IPS-18c (cell line): ENCODE measurements at regions not wholly inside any gene's neighbourhood (a gene's known extent, or its start where the extent isn't known, plus 50 kb on each side); places are given as distances from the start of the nearest gene placed in this dataset.

Experiments used
- H3K4me3 ChIP-seq: 2 replicates; pipeline ENCODE4 v1.7.0; 2013; ENCODE audit warnings: low read depth, mild to moderate bottlenecking, low read length, moderate library complexity; ENCODE audit not compliant: insufficient read depth
- H3K9me3 ChIP-seq: one replicate; pipeline ENCODE4 v1.6.1; 2013; ENCODE audit warnings: mild to moderate bottlenecking, low read length, moderate library complexity; ENCODE audit not compliant: control insufficient read depth, insufficient read depth

- Histone ChIP-seq H3K4me3 (no peak overlapping the region), H3K9me3 (no peaks in the 10 kb centered on the region)
Measured at GRCh38 chr20:12331236-12331635, 413.5 kb downstream of the BTBD3 start.

- Histone ChIP-seq H3K9me3 (no peaks in the 10 kb centered on the region), H3K4me3 (no peak overlapping the region)
Measured at GRCh38 chr20:12337601-12338000, 419.9 kb downstream of the BTBD3 start.

DNA sequence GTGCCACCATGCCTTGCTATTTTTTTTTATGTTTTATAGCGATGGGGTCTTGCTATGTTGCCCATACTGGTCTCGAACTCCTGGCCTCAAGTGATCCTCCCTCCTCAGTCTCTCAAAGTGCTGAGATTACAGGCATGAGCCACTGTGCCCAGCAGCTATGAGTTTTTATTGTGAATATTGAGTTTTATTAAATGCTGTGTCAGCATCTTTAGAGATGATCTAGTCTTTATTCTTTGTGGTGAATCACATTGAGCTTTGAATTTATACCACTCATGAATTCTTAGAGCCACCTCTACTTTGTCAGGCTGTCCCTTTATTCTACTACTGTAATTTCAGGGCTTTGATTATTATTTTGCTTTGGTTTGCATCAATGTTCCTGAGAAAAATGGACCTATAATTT lies 428.3 kb downstream of the BTBD3 start:
- no peak overlapping the region for H3K4me3 ChIP-seq
- H3K9me3 ChIP-seq, result no peaks in the 10 kb centered on the region

DNA sequence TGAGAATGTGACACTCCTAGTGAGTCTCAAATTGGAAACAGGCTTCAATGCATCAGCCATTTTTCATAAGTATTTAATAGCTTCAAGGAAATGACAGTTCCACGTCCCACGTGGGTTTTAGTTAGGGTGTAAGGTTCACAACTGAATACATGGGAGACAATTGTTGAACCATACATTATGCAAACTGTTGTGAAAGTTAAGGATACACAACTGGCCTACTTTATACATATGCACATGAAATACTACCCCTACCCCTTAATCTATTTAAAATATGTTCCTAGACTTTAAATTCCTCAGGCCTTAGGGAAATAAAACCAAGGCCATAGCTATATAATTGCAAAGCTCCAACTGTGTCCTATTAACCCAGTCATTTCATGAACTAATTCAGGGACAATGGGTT lies 436.1 kb downstream of the BTBD3 start:
- Histone ChIP-seq H3K9me3 (no peaks in the 10 kb centered on the region), H3K4me3 (no peak overlapping the region)

GRCh38 chr20:12354725-12355124 lies 437.0 kb downstream of the BTBD3 start:
- no peak overlapping the region for H3K4me3 ChIP-seq

GRCh38 chr20:12355185-12355584 lies 437.5 kb downstream of the BTBD3 start:
- H3K4me3 ChIP-seq, result no peak overlapping the region
- H3K9me3 ChIP-seq, result no peaks in the 10 kb centered on the region

More at GRCh38 chr20:12354725-12355124, 437.0 kb downstream of the BTBD3 start:
- no peaks in the 10 kb centered on the region for H3K9me3 ChIP-seq

DNA sequence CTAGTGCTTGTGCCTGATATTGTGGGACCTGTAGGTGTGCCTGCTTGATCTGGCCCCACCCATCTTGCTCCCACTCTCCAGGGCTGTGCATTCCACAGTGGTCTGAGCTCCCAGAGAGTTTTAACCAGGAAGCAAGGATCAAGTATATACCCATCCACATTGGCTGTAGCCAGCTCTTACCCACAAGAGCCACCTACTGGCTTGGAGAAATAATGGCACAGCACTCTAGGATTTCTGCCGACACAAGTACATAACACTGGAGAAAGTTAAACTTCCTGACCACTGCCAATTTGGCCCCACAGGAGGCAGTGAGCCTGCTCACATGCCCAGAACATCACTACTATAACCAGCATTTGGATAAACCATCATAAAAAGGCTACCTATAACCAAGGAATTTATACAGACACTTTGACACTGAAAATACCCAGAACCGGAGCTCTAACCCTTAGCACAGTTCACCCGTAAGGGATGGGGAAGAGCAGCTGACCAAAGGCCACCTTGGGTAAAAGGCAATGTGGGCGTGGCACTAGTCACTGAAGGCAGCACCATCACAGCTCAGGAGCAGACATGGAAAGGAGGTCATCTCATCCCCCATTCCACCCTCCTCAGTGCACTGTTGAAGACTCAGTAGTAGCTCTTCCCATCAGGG lies 440.4 kb downstream of the BTBD3 start:
- Histone ChIP-seq H3K4me3 (no peak overlapping the region), H3K9me3 (no peaks in the 10 kb centered on the region)

GRCh38 chr20:12358655-12359009 lies 440.9 kb downstream of the BTBD3 start:
- H3K4me3 ChIP-seq, result no peak overlapping the region

GRCh38 chr20:12371990-12372389 lies 454.3 kb downstream of the BTBD3 start:
- Histone ChIP-seq H3K4me3 (no peak overlapping the region), H3K9me3 (no peaks in the 10 kb centered on the region)

More at GRCh38 chr20:12358655-12359009, 440.9 kb downstream of the BTBD3 start:
- no peaks in the 10 kb centered on the region for H3K9me3 ChIP-seq

GRCh38 chr20:12372557-12372956 lies 454.9 kb downstream of the BTBD3 start:
- Histone ChIP-seq H3K9me3 (no peaks in the 10 kb centered on the region), H3K4me3 (no peak overlapping the region)

- no peaks in the 10 kb centered on the region for H3K9me3 ChIP-seq
- no peak overlapping the region for H3K4me3 ChIP-seq
Measured at GRCh38 chr20:12375967-12376366, 458.3 kb downstream of the BTBD3 start.

- Histone ChIP-seq H3K4me3 (no peak overlapping the region), H3K9me3 (no peaks in the 10 kb centered on the region)
Measured at GRCh38 chr20:12383821-12384220, 466.1 kb downstream of the BTBD3 start.

- Histone ChIP-seq H3K4me3 (no peak overlapping the region), H3K9me3 (no peaks in the 10 kb centered on the region)
Measured at GRCh38 chr20:12386821-12387220, 469.1 kb downstream of the BTBD3 start.

GRCh38 chr20:12391099-12391498 lies 473.4 kb downstream of the BTBD3 start:
- H3K9me3 ChIP-seq, result no peaks in the 10 kb centered on the region

DNA sequence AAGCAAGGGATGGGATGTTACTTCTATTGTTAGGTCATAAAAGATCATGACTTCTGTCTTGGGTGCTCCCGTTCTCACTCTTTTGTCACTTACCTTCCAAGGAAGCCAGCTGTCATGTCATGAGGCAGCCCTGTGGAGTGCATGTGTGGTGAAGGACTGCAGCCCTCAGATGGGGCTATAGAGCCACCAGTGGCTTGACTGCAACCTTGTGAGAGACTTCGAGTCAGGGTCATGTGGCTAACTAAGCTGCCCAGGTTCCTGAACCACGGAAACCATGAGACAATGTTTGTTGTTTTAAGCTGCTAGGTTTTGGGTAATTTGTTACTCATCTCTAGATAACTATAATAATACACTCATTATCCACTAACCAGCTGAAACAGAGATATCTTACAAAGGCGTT lies 477.1 kb downstream of the BTBD3 start:
- Histone ChIP-seq H3K9me3 (no peaks in the 10 kb centered on the region), H3K4me3 (no peak overlapping the region)

More at GRCh38 chr20:12391099-12391498, 473.4 kb downstream of the BTBD3 start:
- no peak overlapping the region for H3K4me3 ChIP-seq

GRCh38 chr20:12395353-12395752 lies 477.7 kb downstream of the BTBD3 start:
- Histone ChIP-seq H3K4me3 (no peak overlapping the region), H3K9me3 (no peaks in the 10 kb centered on the region)

GRCh38 chr20:12395760-12396159 lies 478.1 kb downstream of the BTBD3 start:
- Histone ChIP-seq H3K4me3 (no peak overlapping the region), H3K9me3 (no peaks in the 10 kb centered on the region)

DNA sequence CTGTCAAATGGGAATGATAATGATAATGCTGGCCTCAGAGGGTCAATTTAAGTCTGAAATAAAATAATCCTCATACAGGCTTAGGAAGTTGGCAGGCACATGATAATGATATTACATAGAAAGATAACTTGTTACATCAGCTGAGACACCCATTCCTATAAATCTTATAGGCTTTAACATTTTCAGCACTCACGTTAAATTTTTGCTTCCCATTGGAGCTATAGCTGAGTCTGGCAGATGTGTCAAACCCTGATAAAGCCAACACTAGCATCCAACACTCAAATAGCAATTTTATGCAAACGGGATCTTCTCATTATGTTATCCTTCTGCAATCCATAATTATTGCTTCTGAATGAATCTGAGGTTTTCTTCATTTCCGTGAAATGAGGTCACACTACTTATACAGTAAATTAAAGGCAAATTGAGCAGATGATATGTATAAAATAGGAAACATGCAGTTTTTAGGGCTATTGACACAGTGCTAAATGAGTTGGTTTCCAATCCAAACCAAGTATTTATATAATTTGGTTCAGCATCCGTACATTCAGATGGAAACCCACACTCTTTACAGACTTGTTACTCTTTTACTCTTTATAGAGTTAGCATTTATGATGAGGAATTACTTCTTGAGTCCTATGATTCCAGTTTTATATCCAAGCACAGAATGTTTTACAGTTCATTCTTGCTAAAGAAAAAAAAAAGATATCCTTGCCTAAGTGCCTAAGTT lies 481.6 kb downstream of the BTBD3 start:
- Histone ChIP-seq H3K9me3 (no peaks in the 10 kb centered on the region), H3K4me3 (no peak overlapping the region)

DNA sequence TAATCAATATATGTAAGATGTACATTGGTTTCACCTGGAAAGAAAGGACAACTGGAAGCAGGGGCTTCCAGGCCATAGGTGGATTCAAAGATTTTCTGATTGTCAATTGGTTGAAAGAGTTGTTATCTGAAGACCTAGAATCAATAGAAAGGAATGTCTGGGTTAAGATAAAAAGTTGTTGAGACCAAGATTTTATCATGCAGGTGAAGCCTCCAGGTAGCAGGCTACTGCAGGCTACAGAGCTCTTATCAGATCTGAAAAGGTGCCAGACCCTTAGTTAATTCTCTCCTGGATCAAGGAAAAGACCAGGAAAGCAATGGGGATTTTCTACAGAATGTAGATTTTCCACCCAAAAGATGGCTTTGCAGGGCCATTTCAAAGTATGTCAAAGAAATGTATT lies 487.2 kb downstream of the BTBD3 start:
- Histone ChIP-seq H3K4me3 (no peak overlapping the region), H3K9me3 (no peaks in the 10 kb centered on the region)
